NAMALWA (cell line): ENCODE measurements at regions not wholly inside any gene's neighbourhood (a gene's known extent, or its start where the extent isn't known, plus 50 kb on each side); places are given as distances from the start of the nearest gene placed in this dataset.
A peak's percentile ranks its signal among the peaks of the same experiment; 100 is the strongest.

ENCODE experiments used
- DNase-seq: peaks from one replicate; pipeline ENCODE4 v3.0.0-alpha.2; 2015; ENCODE audit warnings: low spot score

DNA sequence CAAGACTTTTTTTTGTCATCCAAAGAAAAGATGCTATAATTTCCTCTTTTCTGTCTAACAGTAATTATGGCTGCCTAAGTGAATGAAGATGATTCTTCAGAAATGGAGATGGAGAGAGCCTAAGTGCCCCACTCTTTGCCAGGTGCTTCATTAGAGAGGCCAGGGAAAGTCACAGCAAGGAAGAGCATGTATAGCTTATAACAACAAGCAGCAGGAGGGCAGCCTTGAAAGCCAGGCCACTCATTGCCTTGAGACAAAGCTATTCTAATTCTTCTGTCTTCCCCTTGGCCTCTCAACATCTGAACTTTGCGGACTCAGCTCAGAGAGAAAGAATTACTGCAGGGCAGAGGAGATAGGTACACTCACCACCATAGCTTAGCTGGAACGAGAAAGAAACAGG lies 112.0 kb upstream of the ZNF366 start:
- no peak for DNase-seq

DNA sequence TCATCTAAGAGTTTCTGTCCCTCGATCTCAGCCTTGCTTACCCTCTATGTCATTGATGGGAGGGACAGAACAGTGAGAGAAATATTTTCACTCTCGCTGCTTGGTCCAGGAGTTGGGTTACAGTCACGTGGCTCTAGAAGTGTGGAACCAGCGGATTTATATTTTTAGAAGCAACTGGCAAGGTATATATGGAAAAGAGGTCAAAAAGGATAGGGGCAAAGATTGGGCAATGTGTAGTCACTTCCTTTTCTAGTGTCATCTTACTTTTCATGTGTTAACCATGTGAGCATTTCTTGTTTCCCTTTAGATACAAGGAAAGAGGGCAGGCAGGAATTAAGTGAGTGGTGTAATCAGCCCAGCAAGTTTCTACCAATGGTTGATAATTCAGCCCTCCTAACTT lies 111.5 kb upstream of the ZNF366 start:
- no peak for DNase-seq

DNA sequence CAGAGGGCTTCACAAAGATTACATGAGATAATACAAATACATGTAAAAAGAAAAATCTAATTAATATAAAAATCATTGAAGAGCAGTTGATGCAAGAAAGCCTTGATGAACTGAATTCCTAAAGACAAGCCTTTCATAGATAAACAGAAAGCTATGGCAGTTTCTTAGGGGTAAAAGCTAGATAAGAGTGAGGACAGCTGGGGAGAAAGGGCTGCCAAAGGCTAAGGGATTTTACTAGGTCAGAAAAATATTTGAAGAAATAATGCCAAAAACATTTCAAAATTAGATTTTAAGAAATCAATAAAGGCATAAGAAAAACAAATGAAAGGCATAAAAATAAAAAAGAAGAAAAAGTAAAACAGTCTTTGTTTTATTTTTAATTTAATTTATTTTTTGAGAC lies 107.9 kb upstream of the ZNF366 start:
- DNase-seq: no peak

DNA sequence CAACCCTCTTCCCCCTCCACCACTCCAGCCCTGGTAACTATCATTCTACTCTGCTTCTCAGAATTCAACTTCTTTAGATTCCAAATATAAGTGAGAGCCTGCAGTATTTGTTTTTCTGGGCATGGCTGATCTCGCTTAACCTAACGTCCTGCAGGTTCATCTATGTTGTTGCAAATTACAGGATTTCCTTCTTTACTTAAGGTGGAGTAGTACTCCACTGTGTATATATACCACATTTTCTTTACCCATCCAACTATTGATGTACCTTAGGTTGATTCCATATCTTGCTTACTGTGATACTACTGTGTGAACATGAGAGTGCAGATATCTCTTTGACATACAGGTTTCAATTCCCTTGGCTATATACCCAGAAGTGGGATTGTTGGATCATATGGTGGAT lies 106.3 kb upstream of the ZNF366 start:
- DNase-seq: no peak

DNA sequence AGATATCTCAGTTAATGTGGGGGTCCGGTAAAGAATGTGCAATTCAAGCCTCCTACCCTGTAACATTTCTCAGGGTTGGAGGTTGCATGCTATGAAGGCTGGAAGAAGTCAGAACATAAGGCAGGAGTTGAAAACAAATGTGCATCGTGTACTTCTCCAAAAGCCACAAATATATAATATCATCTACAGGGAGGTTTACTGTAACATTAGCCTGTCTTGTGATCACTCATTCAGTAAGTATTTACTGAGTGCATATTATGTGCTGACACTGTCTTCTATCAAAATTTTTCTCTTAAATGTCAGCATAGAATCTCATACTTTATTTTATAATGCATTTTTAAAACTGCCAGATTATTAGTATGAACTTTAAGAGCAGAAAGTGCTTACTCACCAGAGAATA lies 105.6 kb upstream of the ZNF366 start:
- DNase-seq: no peak

DNA sequence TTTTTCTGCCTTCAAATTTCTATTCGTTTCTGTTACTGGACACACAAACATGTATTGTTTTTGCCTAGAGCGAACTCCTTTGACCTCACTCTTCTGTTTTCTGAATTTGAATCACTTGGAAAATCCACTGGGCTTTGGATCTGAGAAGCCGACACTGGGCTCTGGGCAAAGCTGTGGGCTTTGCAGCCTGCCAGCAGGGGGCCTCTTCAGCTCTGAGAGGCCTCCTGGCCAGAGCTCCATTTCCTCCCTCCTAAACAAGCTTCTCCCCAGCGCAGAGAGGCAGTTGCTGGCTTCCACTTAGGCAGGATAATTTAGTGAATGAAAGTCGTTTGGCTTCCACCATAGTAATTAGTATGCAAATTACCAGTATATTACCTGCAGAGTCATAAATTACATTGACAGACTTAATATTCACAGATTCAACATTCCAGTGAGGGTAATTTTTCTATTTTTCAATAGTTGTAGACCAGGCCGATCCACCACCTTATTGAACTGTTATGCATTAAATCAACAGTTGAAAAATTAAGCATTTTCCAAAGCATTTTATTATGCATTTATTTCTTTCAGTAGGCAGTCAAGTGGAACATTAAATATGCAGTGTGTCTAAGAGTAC lies 104.0 kb upstream of the ZNF366 start:
- DNase-seq: peak; percentile 68

DNA sequence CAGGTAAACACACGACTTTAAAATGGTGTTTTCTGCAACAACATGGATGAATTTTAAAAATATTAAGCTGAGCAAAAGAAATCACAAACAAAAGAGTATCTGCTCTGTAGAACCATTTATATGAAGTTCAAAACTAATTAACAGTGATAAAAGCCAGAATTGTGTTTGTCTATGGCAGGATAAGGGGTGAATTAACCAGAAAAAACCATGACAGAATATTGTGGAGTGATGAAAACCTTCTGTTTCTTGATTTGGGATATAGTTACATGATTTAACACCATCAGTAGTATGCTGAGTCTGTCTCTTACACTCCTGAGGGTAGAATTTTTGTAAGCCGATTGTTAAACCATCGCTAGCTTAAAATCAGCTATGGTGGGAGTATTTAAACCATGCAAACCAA lies 101.7 kb upstream of the ZNF366 start:
- no peak for DNase-seq

DNA sequence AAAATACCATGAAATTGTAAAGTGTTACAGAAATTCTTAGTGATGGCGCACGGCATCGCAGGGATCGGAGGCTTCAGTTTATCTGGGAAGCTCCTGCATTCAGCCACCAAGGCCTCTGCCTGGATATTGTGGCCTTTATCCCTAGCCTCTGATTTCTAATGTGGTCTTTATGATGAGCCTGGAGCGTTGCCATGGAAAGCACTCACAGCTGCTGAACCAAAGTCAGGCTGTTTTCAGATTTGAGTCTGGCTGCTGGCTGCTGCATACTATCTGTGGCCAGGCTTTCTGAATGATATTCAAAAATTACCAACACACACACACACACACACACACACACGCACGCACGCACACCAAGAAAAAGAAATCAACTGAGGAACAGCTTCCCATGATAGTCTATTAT lies 101.1 kb upstream of the ZNF366 start:
- no peak for DNase-seq

DNA sequence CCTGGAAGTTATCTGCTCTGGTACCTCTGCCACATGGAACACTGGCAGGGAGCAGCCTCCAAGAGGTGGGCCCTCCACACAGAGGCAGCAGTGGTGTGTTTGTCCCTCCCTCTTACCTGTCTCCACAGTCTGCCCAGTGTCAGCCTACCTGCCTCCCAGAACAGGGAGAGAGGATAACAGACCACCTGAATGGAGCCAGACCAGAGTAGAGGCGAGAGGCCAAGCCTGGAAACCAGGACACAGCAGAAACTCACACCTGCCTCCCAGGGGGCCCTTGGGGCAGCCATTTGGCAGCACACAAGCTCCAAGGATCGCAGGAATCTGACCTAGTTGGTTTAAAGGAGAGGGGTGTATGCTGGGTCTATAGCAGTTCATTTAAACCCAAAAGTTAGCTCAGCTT lies 100.2 kb upstream of the ZNF366 start:
- DNase-seq: no peak

DNA sequence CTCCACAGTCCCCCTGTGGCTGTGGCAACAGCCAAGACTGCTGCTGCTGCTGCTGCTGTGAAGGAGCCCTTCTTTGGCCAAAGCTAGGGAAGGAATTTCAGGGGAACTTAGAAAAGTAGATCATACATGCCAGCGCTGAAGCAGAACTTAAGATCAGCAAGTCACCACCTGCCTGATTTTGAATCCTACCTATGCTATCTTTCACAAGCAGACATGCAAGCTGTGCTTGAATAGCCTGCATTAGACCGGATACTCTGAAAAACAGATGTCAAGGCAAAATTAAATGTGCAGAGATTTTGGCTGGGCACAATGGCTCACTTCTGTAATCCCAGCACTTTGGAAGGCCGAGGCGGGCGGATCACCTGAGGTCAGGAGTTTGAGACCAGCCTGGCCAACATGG lies 99.3 kb upstream of the ZNF366 start:
- DNase-seq: no peak

DNA sequence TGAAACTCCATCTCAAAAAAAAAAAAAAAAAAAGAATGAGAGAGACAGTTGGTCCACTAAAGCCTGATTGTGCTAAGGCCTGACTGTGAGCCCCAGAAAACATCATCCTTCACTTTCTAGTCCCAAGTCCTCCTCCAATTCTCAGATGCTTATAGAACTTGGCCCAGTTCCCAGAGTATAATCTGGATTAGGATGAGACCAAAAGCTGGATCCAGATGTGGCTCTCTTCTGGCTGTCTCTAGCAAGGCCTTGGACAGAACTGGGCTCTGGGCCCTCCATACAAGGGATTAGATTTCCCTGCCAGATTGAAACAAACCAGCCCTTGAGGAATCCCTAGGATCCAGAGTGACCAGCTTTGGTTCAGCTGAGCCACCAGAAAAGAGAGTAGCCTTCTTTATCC lies 98.4 kb upstream of the ZNF366 start:
- no peak for DNase-seq

DNA sequence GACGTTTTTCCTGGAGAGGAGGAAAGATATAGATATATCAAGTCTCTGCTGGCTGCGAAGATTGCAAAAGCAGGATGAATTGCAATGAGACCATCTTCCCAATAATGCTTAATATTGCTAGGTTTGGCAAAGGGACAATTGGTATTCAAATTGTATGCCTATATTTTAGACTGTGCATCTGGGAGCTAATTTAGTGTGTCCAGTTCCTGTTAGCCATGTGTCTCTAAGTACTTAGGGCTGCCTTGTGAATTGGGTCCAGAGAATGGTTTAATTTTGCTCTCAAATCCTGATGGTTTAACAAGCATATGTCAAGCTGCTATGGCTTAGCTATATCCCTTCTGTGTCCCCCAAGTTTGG lies 97.6 kb upstream of the ZNF366 start:
- DNase-seq: no peak

DNA sequence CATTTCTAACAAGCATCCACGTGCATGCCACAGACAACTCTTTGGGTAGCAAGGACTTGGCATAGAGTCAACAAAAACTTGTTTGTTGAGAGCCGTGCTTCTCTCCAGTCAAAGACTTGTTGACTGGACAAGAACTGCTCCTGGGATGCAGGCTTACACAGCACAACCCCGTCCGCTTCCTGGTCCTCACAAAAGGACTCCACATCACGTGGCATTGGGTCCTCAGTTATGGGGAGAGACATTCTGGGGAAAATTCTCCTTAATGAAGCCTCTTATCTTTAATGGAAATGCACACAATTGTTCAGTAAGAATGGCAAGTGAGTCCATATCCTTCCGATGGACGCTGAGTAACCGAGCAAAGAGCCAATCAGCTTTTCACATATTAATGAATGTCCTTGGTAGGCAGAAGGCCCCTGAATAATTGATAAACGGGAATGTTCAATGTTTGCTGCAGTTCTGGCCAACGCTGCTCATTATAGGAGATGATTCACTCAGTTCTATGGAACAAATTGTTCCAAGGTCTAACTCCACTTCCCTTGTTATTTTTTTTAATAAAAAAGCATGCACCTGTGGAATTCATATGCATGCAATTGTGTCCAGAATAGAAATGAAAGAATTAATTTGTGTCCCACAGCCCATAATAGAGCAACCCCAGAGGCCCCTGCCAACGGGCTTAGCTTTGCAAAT lies 97.0 kb upstream of the ZNF366 start:
- no peak for DNase-seq

DNA sequence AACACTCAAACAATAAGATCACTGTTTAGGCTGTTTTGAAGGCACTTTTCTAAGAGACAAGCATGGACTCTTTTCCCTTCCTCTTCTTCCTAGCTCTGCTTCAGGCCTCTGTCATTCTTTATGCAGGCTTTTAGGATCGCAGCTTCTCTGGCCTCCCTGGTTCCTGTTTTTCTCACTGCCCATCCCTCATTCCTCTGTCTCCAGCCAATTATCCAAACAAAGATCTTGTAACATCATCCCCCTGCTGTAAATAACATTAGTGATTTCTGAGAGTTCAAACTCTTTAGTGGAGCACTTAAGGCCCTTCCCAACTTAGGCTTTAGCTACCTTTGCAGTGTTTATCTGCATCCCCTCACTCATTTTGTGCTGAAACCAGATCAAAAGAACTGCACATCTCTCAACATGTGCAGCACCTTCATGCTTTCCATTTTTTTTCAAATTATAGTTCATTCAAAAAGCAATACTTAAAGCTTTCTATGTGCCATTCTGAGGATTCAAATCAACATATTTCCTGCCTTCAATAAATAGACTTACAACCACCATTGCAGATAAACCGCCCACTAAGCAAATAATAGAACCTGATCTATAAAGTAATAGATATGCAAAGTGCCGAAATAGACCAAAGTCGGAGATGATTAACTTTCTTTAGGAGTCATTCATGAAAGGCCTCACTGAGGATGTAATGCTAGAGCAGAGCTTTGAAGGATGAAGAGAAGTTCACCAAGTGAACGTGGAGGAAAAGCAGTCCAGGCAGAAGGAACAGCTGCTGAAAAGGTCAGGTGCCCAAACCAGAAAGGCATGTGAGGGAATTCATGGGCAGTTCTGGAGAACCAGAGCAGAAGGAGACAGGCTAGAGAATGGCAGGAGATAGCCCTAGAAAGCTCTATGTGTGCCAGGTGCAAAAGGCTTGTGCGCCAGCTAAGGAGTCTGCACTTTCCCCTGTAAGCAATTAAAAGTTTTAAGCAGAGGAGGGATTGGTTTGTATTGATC lies 95.8 kb upstream of the ZNF366 start:
- DNase-seq: no peak

DNA sequence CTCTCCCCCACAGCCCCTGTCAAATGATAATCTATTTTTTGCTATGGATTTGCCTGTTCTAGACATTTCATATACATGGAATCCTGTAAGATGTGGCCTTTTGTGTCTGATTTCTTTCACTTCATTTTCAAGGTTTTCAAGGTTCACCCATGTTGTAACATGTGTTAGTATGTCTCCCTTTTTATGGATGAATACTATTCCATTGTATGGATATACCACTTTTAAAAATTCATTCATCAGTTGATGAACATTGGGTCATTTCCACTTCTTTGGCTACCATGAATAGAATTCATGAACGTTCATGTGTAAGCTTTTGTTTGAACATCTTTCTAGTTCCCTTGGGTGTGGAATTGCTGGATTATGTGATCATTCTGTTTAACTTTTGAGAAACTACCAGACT lies 94.7 kb upstream of the ZNF366 start:
- no peak for DNase-seq

DNA sequence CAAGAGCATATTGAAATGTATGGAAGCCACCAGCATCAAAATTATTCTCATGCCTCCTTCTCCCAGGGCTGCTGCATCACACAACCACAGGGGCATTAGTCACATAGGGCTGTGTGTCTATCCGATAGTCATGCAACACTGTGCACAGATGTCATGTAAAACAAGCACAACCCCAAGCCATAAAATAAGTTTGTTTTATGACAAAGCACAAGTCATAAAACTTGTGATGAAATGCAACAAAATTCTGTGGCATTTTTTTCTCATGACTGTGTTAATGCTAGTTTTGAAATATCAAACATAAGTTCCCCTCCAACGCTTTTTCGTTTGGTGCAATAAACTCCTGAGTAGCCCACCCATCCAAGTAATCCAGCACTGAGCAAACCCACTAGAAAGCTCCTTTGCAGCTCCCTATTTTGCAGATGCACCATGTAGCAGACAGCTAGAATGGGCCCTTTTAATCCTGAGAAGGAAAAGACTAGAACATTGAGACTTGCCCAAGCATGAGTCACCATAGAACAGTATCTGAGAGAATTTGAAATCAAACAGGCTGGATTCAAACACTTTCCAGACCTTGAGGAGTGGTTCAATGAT lies 93.3 kb upstream of the ZNF366 start:
- DNase-seq: no peak

DNA sequence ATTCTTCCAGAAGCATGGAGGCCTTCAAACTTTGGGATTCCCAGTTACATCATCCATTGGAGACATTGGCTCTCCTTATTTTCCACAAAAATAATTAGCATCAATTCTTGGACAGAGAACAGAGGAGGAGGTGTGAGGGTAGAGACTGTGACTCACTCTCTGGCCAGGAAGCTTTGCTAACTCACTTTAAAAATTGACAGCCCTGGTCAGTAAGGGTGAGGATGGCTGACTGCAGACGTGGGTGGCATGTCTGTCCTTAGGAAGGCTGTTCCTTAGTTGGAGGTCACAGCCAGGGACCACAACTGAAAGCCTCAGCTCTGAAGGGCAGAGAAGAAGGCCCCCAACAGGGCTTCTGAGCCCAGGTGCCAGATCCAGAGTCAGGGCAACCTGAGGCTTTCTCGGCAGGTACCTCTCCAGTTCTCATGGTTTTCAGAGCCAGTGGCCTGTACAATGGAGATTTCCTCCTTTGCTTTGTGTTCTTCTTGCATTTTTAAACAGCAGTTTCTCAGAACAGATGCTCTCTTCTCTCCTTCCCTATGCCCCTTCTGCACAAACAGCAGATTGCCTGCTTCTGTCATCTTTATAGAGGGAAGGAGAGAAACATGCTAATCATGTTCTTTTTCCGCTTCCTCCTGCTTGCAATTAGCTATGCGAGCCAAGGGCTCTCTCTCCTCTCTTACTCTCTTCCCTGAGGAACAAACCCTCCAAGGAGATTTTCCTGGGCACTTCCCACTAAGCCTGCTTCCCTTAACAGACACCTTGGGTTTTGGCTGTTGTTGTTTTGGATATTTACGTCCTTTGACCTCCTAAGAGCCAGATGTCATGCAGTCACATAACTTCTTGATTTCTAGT lies 92.5 kb upstream of the ZNF366 start:
- no peak for DNase-seq

DNA sequence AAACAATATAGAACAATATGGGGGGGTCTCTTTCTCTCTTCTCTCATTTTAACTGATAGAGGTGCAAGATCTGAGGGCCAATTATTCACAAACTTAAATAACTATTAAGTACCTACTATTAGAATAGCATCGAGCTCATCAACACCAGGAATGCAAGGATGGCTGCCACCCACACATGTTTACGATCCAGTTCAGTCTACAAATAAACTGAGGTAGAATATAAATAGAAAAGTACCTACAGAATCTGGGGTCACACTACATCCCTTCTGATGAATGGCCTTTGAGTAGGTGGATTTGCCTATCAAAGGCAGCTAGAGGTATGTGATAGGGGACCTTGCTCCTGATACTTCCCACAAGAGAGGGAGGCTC lies 91.8 kb upstream of the ZNF366 start:
- DNase-seq: no peak

DNA sequence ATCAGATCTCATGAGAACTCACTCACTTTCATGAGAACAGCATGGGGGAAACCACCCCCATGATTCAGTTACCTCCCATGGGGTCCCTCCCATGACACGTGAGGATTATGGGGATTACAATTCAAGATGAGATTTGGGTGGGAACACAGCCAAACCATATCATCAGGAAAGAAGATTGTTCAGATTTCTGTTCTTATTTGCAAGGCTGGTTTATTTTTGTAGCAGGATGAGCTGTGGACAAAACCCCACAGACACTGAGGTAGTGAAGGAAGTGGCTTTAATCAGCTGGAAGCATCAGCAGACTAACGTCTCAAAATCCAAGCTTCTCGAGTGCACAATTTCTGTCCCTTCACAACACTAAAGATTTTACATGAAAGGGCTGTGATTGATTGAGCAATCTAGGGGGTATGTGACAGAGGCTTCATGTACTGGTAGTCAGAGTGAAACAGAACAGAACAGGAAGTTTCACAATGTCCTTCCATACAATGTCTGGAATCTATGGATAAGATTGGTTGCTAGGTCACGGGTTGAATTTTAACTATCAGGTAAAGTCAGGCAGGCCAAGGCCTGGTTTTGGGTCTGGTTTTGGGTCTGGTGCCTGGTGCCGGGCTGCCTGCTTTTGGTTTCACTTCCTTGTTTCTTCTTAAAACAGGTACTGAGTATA lies 91.3 kb upstream of the ZNF366 start:
- peak; percentile 15 for DNase-seq

DNA sequence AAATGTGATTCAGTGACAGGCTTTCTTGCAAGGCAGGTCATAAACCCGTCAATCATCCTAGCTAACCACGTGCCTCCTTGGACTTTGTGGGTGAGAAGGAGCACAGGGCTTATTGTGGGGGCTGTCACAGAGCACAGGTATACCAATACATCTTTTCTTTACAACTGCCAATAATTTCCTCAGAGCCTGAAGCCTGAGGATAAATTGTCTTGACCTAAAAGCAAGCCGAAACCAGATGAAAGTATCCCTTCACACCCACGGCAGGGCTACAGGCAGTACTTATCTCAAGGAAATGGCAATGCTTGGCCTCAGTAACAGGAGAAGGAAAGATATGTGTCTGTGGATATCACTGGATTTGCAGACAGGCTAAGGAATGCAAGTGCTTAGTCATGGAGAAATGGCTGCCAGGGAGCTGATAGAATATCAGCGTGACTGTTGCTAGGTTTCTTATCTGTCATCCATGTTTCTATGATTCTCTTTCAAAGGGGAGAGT lies 90.3 kb upstream of the ZNF366 start:
- no peak for DNase-seq

DNA sequence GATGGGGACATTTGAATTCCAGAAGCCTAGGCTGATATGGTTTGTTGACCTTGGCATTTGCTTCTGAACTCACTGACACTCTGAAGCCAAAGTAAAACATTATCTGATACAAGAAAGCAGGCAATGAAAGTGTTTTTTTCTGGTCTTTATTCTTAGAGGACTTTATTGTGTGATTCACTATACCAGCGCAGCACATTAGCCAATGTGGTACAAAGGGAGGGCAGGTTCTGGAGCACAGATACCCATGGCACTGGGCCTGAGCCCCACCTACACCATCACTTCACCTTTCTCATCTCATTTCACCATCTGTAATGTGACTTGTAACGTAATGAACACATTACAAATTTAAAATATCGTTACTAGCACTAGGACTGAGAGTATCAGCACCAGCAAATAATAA lies 89.7 kb upstream of the ZNF366 start:
- DNase-seq: no peak
